Spinal cord (tissue), 9 donors: ENCODE measurements at regions not wholly inside any gene's neighbourhood (a gene's known extent, or its start where the extent isn't known, plus 50 kb on each side); places are given as distances from the start of the nearest gene placed in this dataset.

Source experiments
- DNase-seq, 6 donors: peaks; one replicate each; pipeline versions ENCODE4 v3.0.0 to v3.0.0-alpha.2; 2013 to 2015; ENCODE audit warnings: low spot score in 6 of 6, low read depth in 4 of 6
- H3K27ac ChIP-seq: one replicate; pipeline ENCODE4 v1.5.1; 2013; ENCODE audit warnings: low read depth, low read length, control low read depth
- H3K27me3 ChIP-seq: one replicate; pipeline ENCODE4 v1.6.1; 2013; ENCODE audit warnings: low read length; ENCODE audit not compliant: control insufficient read depth, insufficient read depth
- H3K36me3 ChIP-seq: one replicate; pipeline ENCODE4 v1.6.1; 2013; ENCODE audit warnings: low read length; ENCODE audit not compliant: control insufficient read depth, insufficient read depth
- H3K4me1 ChIP-seq: one replicate; pipeline ENCODE4 v1.6.1; 2013; ENCODE audit warnings: low read length; ENCODE audit not compliant: control insufficient read depth, insufficient read depth
- H3K4me3 ChIP-seq: one replicate; pipeline ENCODE4 v1.5.1; 2013; ENCODE audit warnings: low read depth, low read length, control low read depth
- H3K9me3 ChIP-seq: one replicate; pipeline ENCODE4 v1.6.1; 2013; ENCODE audit warnings: low read length; ENCODE audit not compliant: control insufficient read depth, insufficient read depth
- WGBS: methylation state at CpG from one replicate; pipeline ENCODE4 v1.1.5; 2013; ENCODE audit warnings: missing lambda C conversion rate; ENCODE audit not compliant: insufficient coverage; 5-methylcytosine and 5-hydroxymethylcytosine counted together
- donor health status: healthy.

GRCh38 chr12:114913871-114914801, 230.2 kb upstream of the TBX3 start:
- Histone ChIP-seq H3K27ac (no peak overlapping the region), H3K9me3 (no peaks in the 10 kb centered on the region), H3K4me3 (no peak overlapping the region), H3K36me3 (no peaks in the 10 kb centered on the region), H3K27me3 (no peaks in the 10 kb centered on the region), H3K4me1 (no peaks in the 10 kb centered on the region)
- 68% methylated on average over 8 of the region's 10 CpGs for WGBS
- DNase-seq: peak in 1 of 6 donors; percentile 38

- WGBS: no CpG with 5 or more reads among the region's 1 CpG
- Histone ChIP-seq H3K4me1 (no peaks in the 10 kb centered on the region), H3K36me3 (no peaks in the 10 kb centered on the region), H3K4me3 (no peak overlapping the region), H3K27ac (no peak overlapping the region), H3K27me3 (no peaks in the 10 kb centered on the region), H3K9me3 (no peaks in the 10 kb centered on the region)
- no peak for DNase-seq
Observed at GRCh38 chr12:114912811-114913210, 228.8 kb upstream of the TBX3 start.

- Histone ChIP-seq H3K27me3 (no peaks in the 10 kb centered on the region), H3K9me3 (no peaks in the 10 kb centered on the region), H3K4me1 (no peaks in the 10 kb centered on the region), H3K36me3 (no peaks in the 10 kb centered on the region), H3K27ac (no peak overlapping the region), H3K4me3 (no peak overlapping the region)
- no peak for DNase-seq
Observed at GRCh38 chr12:114911196-114911595, 227.2 kb upstream of the TBX3 start.

- 97% methylated on average over 7 of the region's 7 CpGs for WGBS
- H3K9me3 ChIP-seq: no peaks in the 10 kb centered on the region
- no peaks in the 10 kb centered on the region for H3K36me3 ChIP-seq
- peaks cover 3% of the 10 kb centered on the region for H3K4me1 ChIP-seq
- H3K27me3 ChIP-seq: no peaks in the 10 kb centered on the region
- H3K4me3 ChIP-seq: no peak overlapping the region
- DNase-seq: no peak
- no peak overlapping the region for H3K27ac ChIP-seq
Observed at GRCh38 chr12:114904254-114905003, 220.5 kb upstream of the TBX3 start.

- peak in 1 of 6 donors; percentile 49 for DNase-seq
- H3K4me1 ChIP-seq: peaks cover 3% of the 10 kb centered on the region
- 62% methylated on average over 3 of the region's 12 CpGs for WGBS
- no peak overlapping the region for H3K27ac ChIP-seq
- no peaks in the 10 kb centered on the region for H3K9me3 ChIP-seq
- H3K4me3 ChIP-seq: no peak overlapping the region
- no peaks in the 10 kb centered on the region for H3K36me3 ChIP-seq
- H3K27me3 ChIP-seq: no peaks in the 10 kb centered on the region
Observed at GRCh38 chr12:114903083-114903691, 219.2 kb upstream of the TBX3 start.

GRCh38 chr12:114902665-114903064, 218.7 kb upstream of the TBX3 start:
- Histone ChIP-seq H3K9me3 (no peaks in the 10 kb centered on the region), H3K27ac (no peak overlapping the region), H3K36me3 (no peaks in the 10 kb centered on the region), H3K27me3 (no peaks in the 10 kb centered on the region), H3K4me3 (no peak overlapping the region), H3K4me1 (peaks cover 3% of the 10 kb centered on the region)
- WGBS: 85% methylated on average over 2 of the region's 5 CpGs
- no peak for DNase-seq

- no peaks in the 10 kb centered on the region for H3K9me3 ChIP-seq
- H3K4me1 ChIP-seq: peaks cover 3% of the 10 kb centered on the region
- H3K27ac ChIP-seq: no peak overlapping the region
- no peaks in the 10 kb centered on the region for H3K27me3 ChIP-seq
- WGBS: no CpG with 5 or more reads among the region's 4 CpGs
- H3K36me3 ChIP-seq: no peaks in the 10 kb centered on the region
- DNase-seq: no peak
- no peak overlapping the region for H3K4me3 ChIP-seq
Observed at GRCh38 chr12:114901316-114901715, 217.3 kb upstream of the TBX3 start.

- WGBS: no CpG with 5 or more reads among the region's 2 CpGs
- no peaks in the 10 kb centered on the region for H3K36me3 ChIP-seq
- H3K27ac ChIP-seq: no peak overlapping the region
- H3K9me3 ChIP-seq: no peaks in the 10 kb centered on the region
- H3K27me3 ChIP-seq: no peaks in the 10 kb centered on the region
- H3K4me3 ChIP-seq: no peak overlapping the region
- H3K4me1 ChIP-seq: peaks cover 3% of the 10 kb centered on the region
- no peak for DNase-seq
Observed at GRCh38 chr12:114898159-114898558, 214.2 kb upstream of the TBX3 start.

- H3K27ac ChIP-seq: no peak overlapping the region
- no peaks in the 10 kb centered on the region for H3K27me3 ChIP-seq
- H3K36me3 ChIP-seq: no peaks in the 10 kb centered on the region
- no peaks in the 10 kb centered on the region for H3K4me1 ChIP-seq
- no peak overlapping the region for H3K4me3 ChIP-seq
- no peaks in the 10 kb centered on the region for H3K9me3 ChIP-seq
- no peak for DNase-seq
- WGBS: 45% methylated on average over 2 of the region's 5 CpGs
Observed at GRCh38 chr12:114895827-114896226, 211.9 kb upstream of the TBX3 start.
